CD4-positive, alpha-beta T cell (primary cell): ENCODE measurements at regions not wholly inside any gene's neighbourhood (a gene's known extent, or its start where the extent isn't known, plus 50 kb on each side); places are given as distances from the start of the nearest gene placed in this dataset.
"Not testable (repeated sequence)": the region's sequence is repeated elsewhere in the genome, so short reads cannot be mapped to it uniquely, and the experiment has no call there.

Experiments used
- ATAC-seq: fragments of 200-7000 bp; cut with Tn5 transposase; one replicate; pipeline ENCODE4 v1.10.0; 2022; ENCODE audit warnings: mild to moderate bottlenecking; ENCODE audit not compliant: poor library complexity
- CTCF ChIA-PET: fragments of 350-600 bp; sonication (Branson Sonifier 250); formaldehyde crosslinking; loops from one replicate; lab custom pipeline; 2021; ENCODE audit warnings: antibody characterized with exemption, inconsistent platforms; lab: Charles Lee
- POLR2A ChIA-PET: fragments of 350-600 bp; sonication (Branson Sonifier 250); formaldehyde crosslinking; loops from one replicate; lab custom pipeline; 2021; ENCODE audit warnings: antibody characterized with exemption, inconsistent platforms; lab: Charles Lee
- DNase-seq, 14 experiments: peaks; one replicate each; pipeline ENCODE4 v3.0.0-alpha.2; 2013 to 2020; ENCODE audit warnings: mixed read lengths in 2 of 14
- H3K27ac ChIP-seq, 2 donors: one replicate each; pipeline versions ENCODE4 v1.5.1 to v1.7.0; 2013; ENCODE audit warnings: low read length in 2 of 2, low read depth in 1 of 2, mild to moderate bottlenecking in 1 of 2
- H3K27me3 ChIP-seq, 2 experiments: 1 replicate in 1 of 2; 2 replicates in 1 of 2; pipeline versions ENCODE4 v1.6.1 to v1.7.0; 2013; ENCODE audit warnings: low read length in 2 of 2, control low read depth in 1 of 2, mild to moderate bottlenecking in 1 of 2, moderate library complexity in 1 of 2; ENCODE audit not compliant: insufficient read depth in 2 of 2, control insufficient read depth in 1 of 2
- H3K36me3 ChIP-seq: one replicate; pipeline ENCODE4 v1.6.1; 2013; ENCODE audit warnings: low read length, control low read depth; ENCODE audit not compliant: insufficient read depth
- H3K4me1 ChIP-seq: one replicate; pipeline ENCODE4 v1.6.1; 2013; ENCODE audit warnings: low read length, control low read depth; ENCODE audit not compliant: insufficient read depth
- H3K4me3 ChIP-seq: one replicate; pipeline ENCODE4 v1.5.1; 2013; ENCODE audit warnings: mild to moderate bottlenecking, low read length, moderate library complexity
- H3K9me3 ChIP-seq, 2 experiments: 1 replicate in 1 of 2; 2 replicates in 1 of 2; pipeline versions ENCODE4 v1.6.1 to v1.7.0; 2013; ENCODE audit warnings: low read length in 2 of 2, mild to moderate bottlenecking in 2 of 2, control low read depth in 1 of 2, moderate library complexity in 1 of 2; ENCODE audit not compliant: control insufficient read depth in 1 of 2, insufficient read depth in 1 of 2
- H3K27ac Mint-ChIP-seq: one replicate; pipeline ENCODE4 v1.8.0; 2020; ENCODE audit warnings: mixed read lengths
- H3K27me3 Mint-ChIP-seq: one replicate; pipeline ENCODE4 v1.8.0; 2021; ENCODE audit warnings: mixed read lengths
- H3K36me3 Mint-ChIP-seq: one replicate; pipeline ENCODE4 v1.8.0; 2021; ENCODE audit warnings: low read depth, mixed read lengths
- H3K4me1 Mint-ChIP-seq: one replicate; pipeline ENCODE4 v1.8.0; 2021; ENCODE audit warnings: low read depth, mixed read lengths
- H3K4me3 Mint-ChIP-seq: one replicate; pipeline ENCODE4 v1.8.0; 2020; ENCODE audit warnings: mild to moderate bottlenecking, mixed read lengths
- H3K9me3 Mint-ChIP-seq: one replicate; pipeline ENCODE4 v1.8.0; 2020; ENCODE audit warnings: mixed read lengths
- CTCF ChIP-seq: fragments of 200-600 bp; IDR thresholded peaks from one replicate; pipeline ENCODE4 v1.8.0; 2022; ENCODE audit warnings: antibody characterized with exemption, mild to moderate bottlenecking
- intact Hi-C, 2 experiments: fragments of 100-400 bp; cut with DNase I in 1 of 2; cut with micrococcal nuclease in 1 of 2; formaldehyde crosslinking; loops; one replicate each; pipeline versions ENCODE4 v1.15.1 to v1.9.0; 2023 to 2025; cut with DNase I, micrococcal nuclease

GRCh38 chr10:44578271-44578670 lies 193.4 kb upstream of the CXCL12 start:
- ChIA-PET CTCF (no interaction called here), POLR2A (no interaction called here)
- no peak for TF ChIP-seq CTCF
- Histone ChIP-seq H3K27me3 (peaks cover 0 to 2% of the 10 kb centered on the region in 2 experiments), H3K9me3 (peaks cover 0 to 12% of the 10 kb centered on the region in 2 experiments), H3K4me1 (peaks cover 33% of the 10 kb centered on the region), H3K4me3 (no peak overlapping the region), H3K27ac (no peak overlapping the region), H3K36me3 (no peaks in the 10 kb centered on the region)
- intact Hi-C loops = no loop called here
- Mint-ChIP-seq H3K36me3 (no peaks in the 10 kb centered on the region), H3K4me1 (no peaks in the 10 kb centered on the region), H3K4me3 (no peak overlapping the region), H3K27me3 (no peaks in the 10 kb centered on the region), H3K27ac (no peak overlapping the region), H3K9me3 (no peaks in the 10 kb centered on the region)
- DNase-seq (no peak), ATAC-seq (no peak)

GRCh38 chr10:44578963-44579362 lies 194.1 kb upstream of the CXCL12 start:
- ATAC-seq, H3K4me3 Mint-ChIP-seq, H3K27me3 Mint-ChIP-seq, CTCF ChIA-PET, H3K27ac ChIP-seq, DNase-seq, H3K4me1 Mint-ChIP-seq, H3K27ac Mint-ChIP-seq, H3K36me3 Mint-ChIP-seq, H3K9me3 Mint-ChIP-seq, H3K36me3 ChIP-seq, intact Hi-C loops, H3K4me3 ChIP-seq, H3K27me3 ChIP-seq: not testable (repeated sequence)
- POLR2A ChIA-PET = interaction anchor here (0.7 kb wide), 1 partner anchor 98 kb away, joined by 3 read pairs; no protein-coding TSS in a partner anchor
- Histone ChIP-seq H3K4me1 (peaks cover 30% of the 10 kb centered on the region), H3K9me3 (peaks cover 0 to 12% of the 10 kb centered on the region in 2 experiments)

- Mint-ChIP-seq H3K27me3 (no peaks in the 10 kb centered on the region), H3K4me3 (no peak overlapping the region), H3K4me1 (no peaks in the 10 kb centered on the region), H3K27ac (no peak overlapping the region), H3K36me3 (no peaks in the 10 kb centered on the region), H3K9me3 (no peaks in the 10 kb centered on the region)
- Histone ChIP-seq H3K9me3 (no peaks in the 10 kb centered on the region), H3K4me3 (no peak overlapping the region), H3K36me3 (no peaks in the 10 kb centered on the region), H3K27me3 (no peaks in the 10 kb centered on the region), H3K27ac (no peak overlapping the region), H3K4me1 (peaks cover 7% of the 10 kb centered on the region)
- POLR2A ChIA-PET = no interaction called here
- DNase-seq (no peak), ATAC-seq (no peak)
- TF ChIP-seq CTCF = no peak
- CTCF ChIA-PET = no interaction called here
- intact Hi-C loops = no loop called here
These were observed 197.1 kb upstream of the CXCL12 start for GRCh38 chr10:44581996-44582395.
